DMS53 treated with DMSO at 0.1 percent for 48 hours (cell line): ENCODE measurements at regions not wholly inside any gene's neighbourhood (a gene's known extent, or its start where the extent isn't known, plus 50 kb on each side); places are given as distances from the start of the nearest gene placed in this dataset.
"Not testable (repeated sequence)": the region's sequence is repeated elsewhere in the genome, so short reads cannot be mapped to it uniquely, and the experiment has no call there.

ENCODE experiments used
- DNase-seq: peaks from one replicate; lab custom pipeline; 2025; ENCODE audit not compliant: unreplicated experiment; lab: John Stamatoyannopoulos, UW

GRCh38 chr13:60716313-60716712 lies 319.3 kb downstream of the TDRD3 start:
- no peak for DNase-seq

- no peak for DNase-seq
These were observed 310.9 kb downstream of the TDRD3 start for GRCh38 chr13:60707878-60708277.

- DNase-seq: no peak
These were observed 304.9 kb downstream of the TDRD3 start for GRCh38 chr13:60701895-60702294.

GRCh38 chr13:60700994-60701393 lies 304.0 kb downstream of the TDRD3 start:
- DNase-seq: no peak

- no peak for DNase-seq
These were observed 302.6 kb downstream of the TDRD3 start for GRCh38 chr13:60699636-60700035.

GRCh38 chr13:60696602-60697001 lies 299.6 kb downstream of the TDRD3 start:
- DNase-seq: no peak

- no peak for DNase-seq
These were observed 294.2 kb downstream of the TDRD3 start for GRCh38 chr13:60691268-60691667.

- no peak for DNase-seq
These were observed 293.6 kb downstream of the TDRD3 start for GRCh38 chr13:60690604-60691003.

- DNase-seq: no peak
These were observed 292.6 kb downstream of the TDRD3 start for GRCh38 chr13:60689571-60689970.

- no peak for DNase-seq
These were observed 292.1 kb downstream of the TDRD3 start for GRCh38 chr13:60689076-60689475.

- DNase-seq: no peak
These were observed 283.1 kb downstream of the TDRD3 start for GRCh38 chr13:60679928-60680694.

- DNase-seq: no peak
These were observed 282.1 kb downstream of the TDRD3 start for GRCh38 chr13:60679131-60679530.

- no peak for DNase-seq
These were observed 274.4 kb downstream of the TDRD3 start for GRCh38 chr13:60671386-60671785.

GRCh38 chr13:60663788-60664187 lies 266.8 kb downstream of the TDRD3 start:
- no peak for DNase-seq

GRCh38 chr13:60662595-60662994 lies 265.6 kb downstream of the TDRD3 start:
- DNase-seq: no peak

GRCh38 chr13:60661521-60661920 lies 264.5 kb downstream of the TDRD3 start:
- DNase-seq: no peak

- not testable (repeated sequence) for DNase-seq
These were observed 260.6 kb downstream of the TDRD3 start for GRCh38 chr13:60657586-60657985.

- no peak for DNase-seq
These were observed 258.2 kb downstream of the TDRD3 start for GRCh38 chr13:60655256-60655655.

GRCh38 chr13:60654415-60654814 lies 257.4 kb downstream of the TDRD3 start:
- no peak for DNase-seq

GRCh38 chr13:60647547-60647946 lies 250.5 kb downstream of the TDRD3 start:
- DNase-seq: no peak

- no peak for DNase-seq
These were observed 249.6 kb downstream of the TDRD3 start for GRCh38 chr13:60646620-60647019.

GRCh38 chr13:60645676-60646075 lies 248.7 kb downstream of the TDRD3 start:
- DNase-seq: no peak

GRCh38 chr13:60642552-60642951 lies 245.5 kb downstream of the TDRD3 start:
- no peak for DNase-seq
